GM19324 (cell line): ENCODE measurements at regions not wholly inside any gene's neighbourhood (a gene's known extent, or its start where the extent isn't known, plus 50 kb on each side); places are given as distances from the start of the nearest gene placed in this dataset.

Experiments
- ATAC-seq: cut with Tn5 transposase; IDR thresholded peaks from one replicate; pipeline ENCODE4 v1.9.1; 2021; ENCODE audit warnings: mild to moderate bottlenecking, moderate library complexity; ENCODE audit not compliant: unreplicated experiment, low FRiP score

- no peak for ATAC-seq
Measured at GRCh38 chr2:105150231-105150630, 91.3 kb upstream of the GPR45 start.

- no peak for ATAC-seq
Measured at GRCh38 chr2:105154119-105154818, 87.3 kb upstream of the GPR45 start.

- no peak for ATAC-seq
Measured at GRCh38 chr2:105156166-105156565, 85.4 kb upstream of the GPR45 start.

GRCh38 chr2:105158002-105158401 is 83.5 kb upstream of the GPR45 start:
- no peak for ATAC-seq

DNA sequence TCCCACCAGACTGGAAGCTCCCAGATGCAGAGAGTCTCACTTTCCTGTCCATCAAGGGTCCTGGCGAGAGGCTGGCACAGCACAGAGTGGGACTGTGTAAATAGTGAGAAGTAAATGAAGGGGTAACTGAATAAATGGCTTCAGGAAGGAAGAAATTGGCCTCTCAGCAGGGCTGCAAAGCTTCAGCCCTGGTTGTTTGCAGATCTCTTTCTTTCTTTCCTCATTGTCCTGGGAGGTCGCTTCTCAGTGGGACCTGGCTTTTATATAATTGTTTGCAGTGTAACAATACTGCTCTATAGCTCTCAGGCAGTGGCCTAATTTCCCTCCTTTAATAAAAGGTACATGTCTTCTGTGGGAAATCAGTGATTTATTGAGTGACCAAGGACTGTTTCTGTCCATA is 74.9 kb upstream of the GPR45 start:
- no peak for ATAC-seq

- no peak for ATAC-seq
Measured at GRCh38 chr2:105168543-105168942, 73.0 kb upstream of the GPR45 start.

DNA sequence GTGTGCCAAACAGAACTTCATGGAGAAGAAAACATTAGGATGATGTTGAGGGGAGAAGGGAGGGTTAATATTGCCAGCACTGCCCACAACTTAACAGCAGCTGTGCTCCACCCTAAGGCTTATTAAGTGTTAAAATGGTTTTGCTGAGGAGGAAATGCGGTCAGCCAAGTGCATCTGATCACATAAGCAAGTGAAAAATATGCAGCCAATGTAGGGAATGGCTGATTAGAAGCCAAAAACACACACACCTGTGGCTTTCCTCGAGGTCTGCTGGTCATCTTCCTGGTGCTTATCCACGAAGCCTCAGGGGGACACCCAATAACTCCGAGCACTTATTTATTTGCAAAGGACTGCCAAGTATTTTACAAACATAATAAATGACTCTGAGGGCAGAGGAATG is 66.3 kb upstream of the GPR45 start:
- ATAC-seq = no peak

- ATAC-seq = no peak
Measured at GRCh38 chr2:105176429-105176828, 65.1 kb upstream of the GPR45 start.

DNA sequence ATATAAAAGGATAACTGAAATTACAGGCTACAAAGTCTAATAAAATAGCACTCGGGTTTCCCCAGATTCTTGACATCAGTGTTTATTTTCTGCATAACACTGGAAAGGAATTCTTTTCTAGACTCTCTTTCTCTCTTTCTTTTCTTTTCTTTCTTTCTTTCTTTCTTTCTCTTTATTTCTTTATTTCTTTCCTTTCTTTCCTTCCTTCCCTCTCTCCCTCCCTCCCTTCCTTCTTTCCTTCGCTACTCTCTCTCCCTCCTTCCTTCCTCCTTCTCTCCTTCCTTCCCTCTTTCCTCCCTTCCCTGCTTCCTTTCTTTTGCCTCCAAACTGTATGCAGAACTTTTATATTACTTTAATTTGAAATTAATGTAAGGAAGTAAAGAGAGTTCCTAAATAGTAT is 64.5 kb upstream of the GPR45 start:
- ATAC-seq = no peak

DNA sequence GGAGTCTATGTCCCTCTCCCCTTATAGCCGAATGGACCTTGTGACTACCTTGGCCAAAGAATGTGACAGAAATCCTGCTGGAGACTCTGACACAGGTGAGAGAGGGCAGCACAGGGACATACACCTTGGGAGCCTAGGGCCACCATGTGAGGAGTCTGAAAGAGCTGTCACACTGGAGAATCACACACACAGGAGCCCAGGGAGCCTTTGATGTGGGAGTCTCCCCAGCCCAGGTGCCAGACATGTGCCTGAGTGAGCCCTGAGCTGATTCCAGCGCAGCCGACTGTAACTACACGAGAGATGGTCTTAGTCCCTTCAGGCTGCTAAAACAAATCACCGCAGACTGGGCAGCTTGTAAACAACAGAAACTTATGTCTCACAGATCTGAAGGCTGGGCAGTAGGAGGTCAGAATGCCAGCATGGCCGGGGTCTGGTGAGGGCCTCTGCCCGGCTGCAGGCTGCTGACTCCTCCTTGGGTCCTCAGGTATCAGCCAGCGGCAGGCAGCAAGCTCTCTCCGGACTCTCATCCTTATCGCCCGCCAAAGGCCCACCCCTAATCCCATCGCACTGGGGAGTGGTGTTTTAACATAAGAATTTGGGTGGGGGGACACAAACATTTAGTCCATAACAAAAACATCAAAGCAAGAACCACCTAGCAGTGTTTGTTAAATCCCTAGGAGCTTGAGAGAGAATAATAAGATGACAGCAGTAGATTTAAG is 63.8 kb upstream of the GPR45 start:
- ATAC-seq = no peak

DNA sequence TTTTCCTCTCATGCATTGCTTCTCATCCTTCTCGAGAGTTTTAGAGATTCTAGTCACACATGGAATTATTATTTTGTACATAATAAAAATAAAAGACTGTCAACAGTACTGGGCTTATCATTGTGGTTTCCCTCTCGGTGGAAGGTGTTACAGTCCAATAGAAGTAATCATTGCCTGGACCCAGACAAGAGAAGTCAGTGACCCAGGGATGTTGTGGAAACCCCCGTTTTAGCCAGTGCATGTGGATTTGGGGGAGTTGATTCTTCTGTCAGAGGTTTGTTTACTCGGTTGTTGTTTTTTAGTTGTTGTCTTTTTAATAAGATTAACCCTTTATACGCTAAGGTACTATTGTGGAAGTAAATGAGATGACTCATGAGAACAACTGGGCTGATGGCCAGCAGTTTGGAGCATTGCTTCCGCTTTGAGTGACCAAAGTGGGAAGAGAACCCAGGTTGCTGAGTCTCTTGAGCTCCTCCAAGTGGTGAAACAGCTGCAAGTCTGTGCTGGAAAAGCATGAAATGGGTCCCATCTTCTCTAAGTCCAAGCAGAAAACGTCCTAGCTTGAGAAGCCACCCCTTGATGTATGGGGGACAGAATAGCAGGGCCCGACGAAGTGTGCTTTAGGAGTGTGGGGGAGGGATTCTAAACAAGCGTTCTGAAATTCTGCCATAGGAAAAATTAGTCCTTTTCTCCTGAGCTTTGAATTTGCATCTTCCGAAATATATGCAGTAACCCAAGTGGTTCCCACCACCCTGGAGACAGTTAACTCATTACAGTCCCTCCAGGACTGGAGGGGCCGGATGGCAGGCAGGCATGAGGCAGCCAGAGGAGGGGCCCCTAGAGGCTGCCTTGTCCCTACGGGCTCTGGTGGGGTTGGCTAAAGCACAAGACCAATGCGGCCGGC is 61.8 kb upstream of the GPR45 start:
- no peak for ATAC-seq

- ATAC-seq = no peak
Measured at GRCh38 chr2:105180491-105180972, 61.0 kb upstream of the GPR45 start.

DNA sequence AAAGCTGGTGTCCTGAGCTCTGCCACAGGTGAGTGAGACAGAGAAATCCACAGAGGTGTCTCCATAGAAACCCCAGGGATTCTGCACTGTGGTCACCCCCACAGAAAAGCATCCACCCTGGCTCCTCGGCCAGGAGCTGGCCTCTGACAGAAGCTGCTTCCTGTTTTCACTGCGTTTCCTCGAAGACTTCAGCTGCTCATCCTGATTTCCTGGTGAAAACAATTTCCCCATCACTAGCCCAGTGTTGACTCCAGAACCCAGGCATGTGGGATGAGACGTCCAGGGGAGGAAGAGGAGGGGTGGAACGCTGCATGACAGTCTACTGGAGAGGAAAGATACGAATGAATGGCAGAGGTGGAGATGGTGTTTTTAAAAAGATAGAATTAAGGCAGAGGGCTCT is 60.3 kb upstream of the GPR45 start:
- no peak for ATAC-seq

DNA sequence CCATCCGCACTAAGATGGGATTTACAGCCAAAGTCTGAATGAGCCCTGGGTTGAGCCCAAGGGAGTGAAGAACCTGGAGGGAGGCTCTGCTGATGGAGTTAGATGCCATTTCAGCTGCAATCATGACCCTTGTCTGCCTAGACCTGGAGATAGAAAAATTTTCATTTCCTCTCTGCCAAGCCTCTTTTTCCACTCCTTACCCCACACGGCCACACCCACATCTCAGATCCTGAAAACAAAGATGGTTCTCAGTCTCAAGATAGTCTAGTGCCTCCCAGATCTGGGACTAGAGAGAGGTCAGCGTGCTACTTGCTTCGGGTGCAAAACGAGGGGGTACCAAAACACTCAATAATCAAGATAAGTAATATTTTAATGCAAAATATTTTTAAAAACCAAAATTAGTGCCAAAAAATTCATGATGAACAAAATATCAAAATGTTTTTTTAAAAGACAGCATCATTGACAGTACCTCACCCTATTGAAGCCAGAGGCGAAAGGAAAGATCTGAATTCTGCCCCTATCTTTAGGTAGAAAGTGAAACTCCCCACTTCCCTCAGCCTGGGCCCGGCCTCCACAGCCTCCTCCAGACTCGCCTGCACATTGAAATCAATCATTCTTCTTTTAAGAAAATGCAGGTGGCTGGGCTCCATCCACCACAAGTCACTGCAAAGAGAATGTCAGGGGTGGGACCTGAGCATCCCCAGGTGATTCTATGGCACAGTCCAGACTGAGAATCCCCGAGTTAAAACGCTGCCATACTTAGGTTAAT is 57.8 kb upstream of the GPR45 start:
- peak; percentile 50 for ATAC-seq

DNA sequence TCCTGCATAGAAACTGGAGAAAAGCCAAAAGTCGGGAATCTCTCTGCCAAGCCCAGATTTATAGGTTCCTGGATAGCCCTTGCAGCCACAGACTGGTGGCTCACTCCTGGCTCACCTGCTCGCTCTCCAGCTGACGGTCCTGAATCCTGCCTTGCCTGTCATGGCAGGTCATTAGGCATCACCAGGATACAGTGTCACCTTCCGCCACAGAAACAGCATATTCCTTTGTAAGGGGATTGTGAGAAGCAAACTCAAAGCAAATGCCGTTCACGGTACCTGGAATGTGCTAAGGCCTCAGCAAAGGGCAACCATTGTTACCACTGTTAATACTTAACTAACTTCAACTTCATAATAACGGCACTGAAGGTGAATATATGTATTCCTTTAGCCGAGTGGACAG is 57.1 kb upstream of the GPR45 start:
- ATAC-seq = no peak

- no peak for ATAC-seq
Measured at GRCh38 chr2:105186967-105187498, 54.5 kb upstream of the GPR45 start.

DNA sequence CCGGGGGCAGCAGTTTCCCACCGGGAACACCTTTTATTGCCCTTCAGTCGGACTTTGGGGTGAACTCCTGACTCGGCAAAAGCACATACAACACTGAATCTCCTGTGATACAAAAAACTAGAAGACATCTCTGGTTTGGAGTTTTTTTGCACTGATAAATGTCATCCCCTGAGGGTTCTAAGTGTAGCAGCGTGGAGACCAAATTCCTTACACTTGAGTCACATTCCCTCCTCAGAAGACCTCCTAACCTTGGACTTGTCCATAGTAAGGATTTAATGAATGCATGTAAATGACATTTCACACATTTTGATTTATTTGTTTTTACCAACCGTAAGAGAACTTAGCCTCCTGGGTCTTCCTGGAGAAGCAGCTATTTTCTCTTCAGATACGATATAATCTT is 54.0 kb upstream of the GPR45 start:
- no peak for ATAC-seq

DNA sequence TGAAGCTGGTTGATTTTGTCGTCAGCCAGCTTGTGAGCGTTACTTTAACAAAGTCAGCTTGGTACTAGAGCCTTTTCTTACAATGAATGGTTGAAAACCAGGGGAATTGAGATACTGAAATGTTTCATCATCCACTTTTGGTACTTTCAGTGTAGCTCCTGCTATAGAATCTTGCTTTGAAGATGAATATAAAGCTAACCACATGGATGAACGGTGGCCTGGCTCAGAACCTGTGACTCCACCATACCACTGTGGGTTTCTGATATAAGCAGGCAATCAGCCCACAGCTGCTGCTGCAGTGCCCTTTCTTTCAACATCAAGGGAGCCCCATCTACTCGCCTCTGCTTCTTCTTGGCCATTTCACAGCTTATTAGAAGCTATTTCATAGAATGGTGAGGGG is 53.2 kb upstream of the GPR45 start:
- ATAC-seq = no peak
